GM19239 (cell line): ENCODE measurements at regions not wholly inside any gene's neighbourhood (a gene's known extent, or its start where the extent isn't known, plus 50 kb on each side); places are given as distances from the start of the nearest gene placed in this dataset.

ENCODE experiments used
- DNase-seq: peaks from one replicate; pipeline ENCODE4 v3.0.0; 2011; ENCODE audit warnings: low spot score; ENCODE audit not compliant: insufficient read length
- FAIRE-seq: peaks from 2 replicates; lab custom pipeline; 2011; peaks lifted over from hg19 to GRCh38; lab: Jason Lieb, UNC

GRCh38 chr5:39486361-39486760, 61.6 kb upstream of the DAB2 start:
- no peak for FAIRE-seq
- DNase-seq: no peak

DNA sequence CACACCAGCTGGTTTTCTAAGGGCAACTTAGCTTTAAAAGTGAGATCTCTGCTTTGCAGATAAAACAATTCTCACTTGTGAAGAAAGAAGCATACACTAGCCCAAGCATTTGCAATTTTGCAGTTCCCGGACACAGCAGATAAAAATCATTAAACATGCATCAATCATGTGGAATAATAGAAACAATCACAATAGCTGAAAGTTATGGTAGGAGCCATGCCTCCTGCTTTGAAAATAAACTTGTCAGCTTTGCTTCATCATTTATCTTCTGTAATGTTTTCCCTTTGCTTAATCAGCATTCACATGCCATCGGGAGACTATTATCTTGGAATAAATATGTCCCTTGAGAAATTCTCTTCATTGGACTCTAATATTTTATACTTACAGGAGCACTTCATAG, 60.3 kb upstream of the DAB2 start:
- FAIRE-seq: no peak
- DNase-seq: no peak

- FAIRE-seq: no peak
- DNase-seq: no peak
These were observed 59.9 kb upstream of the DAB2 start for GRCh38 chr5:39484673-39485072.

GRCh38 chr5:39482098-39482497, 57.3 kb upstream of the DAB2 start:
- FAIRE-seq (no peak), DNase-seq (no peak)

GRCh38 chr5:39479537-39479936, 54.8 kb upstream of the DAB2 start:
- DNase-seq (no peak), FAIRE-seq (no peak)

DNA sequence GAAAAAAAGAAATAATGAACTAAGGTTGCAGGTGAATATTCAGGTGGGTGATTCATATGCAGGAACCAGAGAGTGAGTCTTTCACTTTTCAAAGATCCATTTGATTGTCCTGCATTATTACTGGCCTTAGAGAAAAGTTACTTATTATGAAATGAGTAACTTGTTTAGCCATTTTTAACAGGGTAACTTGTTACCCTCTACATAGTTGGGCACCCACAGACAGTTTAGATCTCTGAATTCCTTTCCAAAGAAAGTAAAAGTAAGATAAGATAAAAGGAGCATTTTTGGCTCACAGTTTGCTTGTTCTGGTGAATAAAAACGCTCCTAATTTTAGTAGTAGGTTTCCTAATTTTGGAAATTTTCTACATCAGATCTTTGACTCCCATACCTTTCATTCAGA, 54.1 kb upstream of the DAB2 start:
- DNase-seq: no peak
- no peak for FAIRE-seq

DNA sequence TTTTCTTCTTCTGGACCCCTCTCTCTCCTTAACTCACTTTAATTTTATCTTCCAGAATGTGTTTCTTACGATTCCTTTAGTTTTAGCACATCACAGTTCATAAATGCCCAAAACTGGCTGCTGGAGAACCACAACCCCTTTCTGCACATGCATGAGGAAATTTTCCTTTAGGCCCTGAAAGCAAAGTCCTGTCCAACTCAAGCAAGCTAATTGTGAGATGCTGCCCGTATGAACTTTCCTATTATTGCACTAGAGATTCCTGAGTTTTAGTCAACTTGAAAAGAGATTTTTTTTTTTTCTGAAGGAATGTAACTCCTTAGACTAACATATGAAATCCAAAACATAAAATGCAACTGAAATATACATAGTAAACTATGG, 52.1 kb upstream of the DAB2 start:
- no peak for DNase-seq
- FAIRE-seq: no peak

DNA sequence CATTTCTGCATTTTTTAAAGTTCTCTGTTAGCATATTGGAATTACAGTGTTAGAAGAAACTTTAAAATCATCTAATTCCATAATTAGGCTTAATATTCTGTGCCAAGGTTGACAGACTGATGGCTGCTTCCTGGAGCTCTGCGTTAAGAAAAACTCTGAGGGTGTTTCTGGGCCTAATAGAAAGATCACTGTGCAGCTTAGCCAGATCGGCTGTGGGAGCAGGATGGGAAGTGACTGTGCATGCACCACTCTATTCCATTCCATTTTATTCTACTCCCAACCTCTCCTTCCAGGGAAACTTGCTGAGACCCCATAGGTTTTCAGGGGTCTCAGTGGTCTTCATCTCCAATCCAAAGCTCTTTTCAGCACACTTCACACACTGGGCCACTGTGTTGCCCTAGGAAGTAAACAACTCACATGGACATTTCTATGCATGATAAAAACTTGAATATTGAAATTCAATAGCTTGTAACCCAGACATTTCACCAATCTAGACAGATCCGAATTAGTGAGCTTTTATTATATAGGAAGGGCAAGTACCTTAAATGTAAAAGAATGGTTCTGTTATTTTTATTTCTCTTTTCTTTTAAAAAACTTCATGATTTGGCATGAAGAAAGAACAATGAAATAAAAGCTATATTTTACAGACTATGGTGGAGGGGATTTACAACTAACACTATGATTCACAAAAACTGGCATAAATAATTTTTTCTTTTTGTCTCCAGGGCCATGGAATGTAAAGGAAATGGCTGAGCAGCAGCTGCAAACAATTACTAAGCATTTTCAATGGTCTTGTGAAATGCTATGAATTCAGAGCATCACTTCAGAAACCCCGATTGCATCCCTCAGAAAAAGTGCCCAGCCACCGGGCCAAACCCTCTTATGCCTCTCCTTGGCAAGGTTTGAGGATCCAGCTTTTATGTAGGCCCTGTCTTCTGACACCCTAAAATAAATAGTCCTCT, 51.4 kb upstream of the DAB2 start:
- no peak for FAIRE-seq
- DNase-seq: no peak

GRCh38 chr5:39475159-39475571, 50.4 kb upstream of the DAB2 start:
- DNase-seq (no peak), FAIRE-seq (no peak)
